SH-SY5Y (cell line): ENCODE measurements at regions not wholly inside any gene's neighbourhood (a gene's known extent, or its start where the extent isn't known, plus 50 kb on each side); places are given as distances from the start of the nearest gene placed in this dataset.

Experiments
- GATA2 ChIP-seq: IDR thresholded peaks from 2 replicates; pipeline ENCODE4 v1.6.1; 2011; ENCODE audit warnings: mild to moderate bottlenecking, low read depth, low read length
- GATA3 ChIP-seq: IDR thresholded peaks from 2 replicates; pipeline ENCODE4 v1.6.1; 2011; ENCODE audit warnings: low read depth, mild to moderate bottlenecking, low read length, moderate library complexity

GRCh38 chr11:90344546-90344945 is 121.7 kb upstream of the CHORDC1 start:
- no peak for TF ChIP-seq GATA2
- TF ChIP-seq GATA3: no peak
